ENCODE measurements at regions not wholly inside any gene's neighbourhood (a gene's known extent, or its start where the extent isn't known, plus 50 kb on each side); places are given as distances from the start of the nearest gene placed in this dataset.
"Not testable (repeated sequence)": the region's sequence is repeated elsewhere in the genome, so short reads cannot be mapped to it uniquely, and the experiment has no call there.

DNA sequence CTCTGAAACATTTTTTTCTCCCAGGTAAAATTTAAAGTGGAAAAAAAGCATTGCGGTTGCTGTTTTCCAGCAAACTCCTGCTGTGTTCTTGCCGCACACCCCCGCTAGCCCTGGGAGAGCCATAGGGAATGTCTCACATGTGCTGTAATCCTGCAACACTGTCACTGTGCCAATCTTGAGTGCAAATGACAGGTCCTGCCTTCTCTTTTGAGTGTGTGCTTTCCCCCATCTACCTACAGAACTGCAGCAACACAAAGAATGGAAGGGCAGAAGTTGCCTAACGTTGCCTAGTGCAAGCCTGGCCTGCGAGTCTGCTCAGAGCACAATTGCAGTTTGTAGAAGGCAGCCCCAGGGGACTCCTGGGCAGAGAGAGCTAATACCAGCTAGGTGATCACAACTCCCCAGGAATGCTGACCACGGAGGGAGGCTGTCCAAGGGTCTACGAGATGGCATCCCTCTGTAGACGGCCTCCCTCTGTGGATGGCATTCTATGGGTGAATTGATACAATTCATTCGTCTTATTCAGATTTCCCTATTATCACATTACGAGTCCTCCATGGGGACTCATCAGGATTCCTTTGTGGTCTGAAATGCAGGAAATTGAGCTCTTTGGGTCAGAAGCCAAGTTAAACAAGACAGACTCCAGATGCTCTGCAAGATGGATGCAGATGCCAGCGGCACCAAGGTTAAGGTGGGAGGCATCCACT is 172.6 kb upstream of the S1PR3 start:
- no peak for DNase-seq

DNA sequence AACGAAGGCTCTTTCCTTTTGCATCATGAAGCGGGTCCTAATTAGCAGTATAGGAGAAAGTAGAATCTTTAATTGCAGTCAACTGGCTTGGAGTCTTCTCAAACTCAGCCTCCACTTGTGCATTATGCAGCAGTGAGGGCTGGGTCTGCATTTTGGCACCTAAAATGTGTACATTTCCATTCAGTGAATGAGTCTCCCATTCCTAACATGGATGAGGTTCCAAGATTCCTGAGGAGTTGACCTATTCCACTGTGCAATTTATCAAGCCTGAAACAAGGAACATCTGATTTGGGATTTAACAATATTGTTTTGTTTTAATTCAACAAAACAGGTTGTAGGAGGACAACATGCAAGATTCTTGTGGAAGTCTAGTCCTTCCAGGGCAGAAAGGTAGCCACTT is 171.8 kb upstream of the S1PR3 start:
- DNase-seq = no peak

GRCh38 chr9:88820055-88820454 is 171.2 kb upstream of the S1PR3 start:
- DNase-seq = no peak

- DNase-seq = no peak
These were observed 170.1 kb upstream of the S1PR3 start for GRCh38 chr9:88821033-88821745.

GRCh38 chr9:88821746-88822106 is 169.5 kb upstream of the S1PR3 start:
- DNase-seq = no peak

DNA sequence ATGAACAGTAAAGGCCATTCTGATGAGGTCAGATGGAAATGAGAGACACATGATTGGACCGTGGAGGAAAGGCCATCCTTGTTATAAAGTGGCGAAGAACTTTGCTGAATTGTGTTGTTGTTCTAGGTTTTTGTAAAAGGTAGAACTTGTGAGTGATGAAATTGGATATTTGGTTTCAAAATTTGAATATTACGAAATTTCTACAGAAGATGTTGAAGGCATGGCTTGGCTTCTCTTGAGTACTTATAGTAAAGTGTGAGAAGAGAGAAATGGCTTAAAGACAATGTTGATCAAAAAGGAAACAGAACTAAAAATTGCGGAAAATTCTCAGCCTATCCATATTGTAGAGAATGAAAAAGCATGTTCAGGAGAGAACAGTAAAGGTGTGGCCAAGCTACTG is 166.6 kb upstream of the S1PR3 start:
- no peak for DNase-seq

- DNase-seq = no peak
These were observed 165.1 kb upstream of the S1PR3 start for GRCh38 chr9:88826181-88826580.

DNA sequence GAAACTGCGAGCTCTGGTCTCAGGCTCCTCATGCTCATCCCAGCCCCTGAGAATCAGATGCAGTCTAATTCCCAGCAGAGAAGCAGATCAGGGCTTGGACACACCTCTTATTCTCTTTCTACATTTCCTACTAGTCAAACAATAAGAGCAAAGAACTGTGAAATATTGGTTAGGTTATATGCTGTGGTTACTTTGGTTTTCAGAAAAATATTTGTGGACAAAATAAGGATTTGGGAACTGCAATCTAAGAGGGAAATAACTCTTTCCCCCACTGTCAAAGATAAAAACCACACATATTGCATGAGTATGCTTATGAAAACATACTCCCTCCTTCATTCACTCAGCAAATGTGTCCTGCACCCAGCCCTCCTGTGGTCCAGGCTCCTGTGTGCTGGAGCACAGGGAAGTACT is 164.5 kb upstream of the S1PR3 start:
- no peak for DNase-seq

DNA sequence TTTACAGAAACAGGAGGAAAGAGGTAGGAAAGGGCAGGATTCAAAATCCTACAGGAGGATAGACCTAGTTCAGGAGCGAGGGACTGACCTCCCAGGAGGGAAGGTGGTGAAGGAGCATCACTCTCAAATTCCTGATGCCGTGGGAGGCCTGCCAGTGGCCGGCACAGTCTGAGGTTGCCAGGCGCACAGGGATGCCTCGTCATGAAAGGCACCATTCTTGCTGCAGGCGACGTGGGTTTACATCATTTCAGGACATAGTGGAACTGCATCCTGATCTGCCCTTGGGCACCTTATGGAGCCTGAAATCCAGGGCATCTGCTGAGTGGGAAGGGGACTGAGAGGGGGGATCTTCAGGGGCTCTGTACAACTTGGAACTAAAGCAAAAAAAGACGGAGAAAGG is 163.2 kb upstream of the S1PR3 start:
- no peak for DNase-seq

DNA sequence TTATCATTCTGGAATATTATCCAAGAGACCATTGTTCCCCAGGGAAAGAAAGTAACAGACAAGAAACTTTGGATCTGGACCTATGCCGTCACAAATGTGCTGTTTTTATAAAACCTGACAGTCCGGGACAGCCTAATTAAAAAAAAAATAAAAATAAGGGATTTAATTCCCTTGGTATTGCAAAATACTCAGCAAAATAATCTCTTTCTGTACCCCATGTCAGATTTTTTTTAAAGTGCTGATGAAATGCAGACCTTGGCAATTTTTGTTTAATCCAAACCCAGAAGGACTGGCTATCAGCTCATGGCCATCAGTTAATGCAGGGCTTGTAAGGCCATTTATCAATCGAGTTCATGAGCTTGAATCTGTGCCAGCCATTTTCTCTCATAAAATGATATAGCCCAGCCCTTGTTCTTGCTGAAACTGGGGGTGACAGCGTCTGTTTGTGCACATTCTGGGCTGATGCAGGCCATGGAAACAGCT is 162.7 kb upstream of the S1PR3 start:
- DNase-seq = no peak

DNA sequence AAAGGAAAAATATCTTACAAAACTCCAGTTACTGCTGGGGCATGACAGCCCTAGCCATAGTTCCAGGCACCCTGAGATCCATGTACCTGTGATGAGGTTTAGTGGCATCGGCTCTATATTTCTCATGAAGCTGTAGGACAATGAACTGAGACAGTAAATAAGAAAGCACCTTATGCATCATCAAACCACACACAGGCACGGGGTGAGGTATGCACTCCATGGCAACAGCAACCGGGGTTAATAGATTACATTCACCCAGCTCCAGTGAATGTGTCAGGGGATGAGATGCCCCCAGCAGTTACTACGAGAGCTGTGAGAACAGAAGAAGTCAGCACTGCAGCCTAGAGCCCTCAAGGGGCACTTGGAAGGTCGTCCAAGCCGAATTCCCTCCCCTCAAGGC is 162.0 kb upstream of the S1PR3 start:
- peak in 1 of 5 experiments; percentile 78 for DNase-seq

- DNase-seq = no peak
These were observed 159.4 kb upstream of the S1PR3 start for GRCh38 chr9:88831713-88832407.

DNA sequence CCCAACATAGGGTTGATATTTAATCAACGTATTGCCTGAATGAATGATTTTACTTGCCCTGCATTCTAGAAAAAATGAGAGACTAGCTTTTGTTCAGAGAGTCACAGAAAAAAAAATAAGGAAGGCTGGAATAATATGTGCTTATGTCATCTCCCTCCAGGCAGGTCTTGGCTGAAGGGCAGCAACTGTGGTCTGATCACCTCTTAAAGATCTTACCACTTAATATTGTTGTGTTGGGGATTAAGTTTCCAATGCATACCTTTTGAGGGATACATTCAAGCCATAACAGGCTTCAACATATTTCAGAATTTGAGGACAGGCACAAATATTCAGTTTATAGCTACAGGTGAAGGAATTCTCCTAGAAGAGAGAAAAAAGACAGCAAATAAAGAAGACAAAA is 157.3 kb upstream of the S1PR3 start:
- DNase-seq = no peak

GRCh38 chr9:88835038-88835466 is 156.2 kb upstream of the S1PR3 start:
- DNase-seq = peak in 2 of 5 experiments; percentile 23 to 93

GRCh38 chr9:88835772-88836171 is 155.5 kb upstream of the S1PR3 start:
- no peak for DNase-seq

- no peak for DNase-seq
These were observed 153.5 kb upstream of the S1PR3 start for GRCh38 chr9:88837731-88838130.

- DNase-seq = not testable (repeated sequence)
These were observed 141.4 kb upstream of the S1PR3 start for GRCh38 chr9:88849878-88850277.

DNA sequence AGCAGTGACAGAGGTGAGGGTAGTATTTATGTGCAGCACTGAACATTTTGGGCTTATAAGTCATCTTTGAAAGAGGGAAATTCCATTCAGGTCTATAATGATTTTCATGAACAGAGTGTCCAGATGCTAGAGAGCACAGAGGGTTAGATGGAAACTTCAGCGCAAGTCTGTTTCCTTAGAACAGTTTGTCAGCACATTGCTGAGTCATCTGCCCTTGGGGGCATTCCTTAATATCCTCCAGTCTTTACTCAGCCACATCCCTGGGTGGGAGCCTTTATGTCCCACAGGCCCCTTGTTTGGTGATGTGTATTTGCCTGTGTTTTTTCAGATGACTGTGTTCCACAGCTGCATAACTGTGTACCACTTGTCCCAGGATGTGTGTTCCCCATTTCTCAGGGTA is 138.5 kb upstream of the S1PR3 start:
- no peak for DNase-seq

DNA sequence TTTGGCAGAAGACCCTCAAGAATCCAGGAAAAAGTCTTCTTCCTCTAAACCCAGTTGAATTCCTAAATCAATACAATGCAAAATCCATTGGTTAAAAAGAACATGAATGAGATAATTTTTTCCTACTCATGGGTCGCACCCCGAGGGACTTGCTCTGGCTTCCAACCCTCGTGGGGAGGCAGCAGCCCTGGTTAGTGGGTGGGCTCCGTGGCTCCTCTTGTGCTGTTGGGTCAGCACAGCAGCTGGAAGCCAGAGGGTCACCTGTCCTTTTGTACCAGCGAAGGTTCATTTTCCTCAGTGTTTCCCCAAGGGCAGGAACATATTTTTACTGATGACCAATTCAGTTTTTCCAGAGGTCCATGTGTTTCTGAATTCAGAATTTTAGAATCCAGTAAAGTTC is 120.6 kb upstream of the S1PR3 start:
- DNase-seq = no peak

- DNase-seq = no peak
These were observed 119.6 kb upstream of the S1PR3 start for GRCh38 chr9:88871669-88872068.

- no peak for DNase-seq
These were observed 118.9 kb upstream of the S1PR3 start for GRCh38 chr9:88872192-88872946.

GRCh38 chr9:88873635-88874034 is 117.6 kb upstream of the S1PR3 start:
- no peak for DNase-seq

GRCh38 chr9:88874391-88874790 is 116.9 kb upstream of the S1PR3 start:
- no peak for DNase-seq

Measured in T-helper 2 cell (primary cell).